BLaER1 treated with 17β-estradiol and CSF1 and Interleukin-3, amounts not matched to agents 10 nM and 100 nM (cell line): ENCODE measurements at regions not wholly inside any gene's neighbourhood (a gene's known extent, or its start where the extent isn't known, plus 50 kb on each side); places are given as distances from the start of the nearest gene placed in this dataset.
"Not testable (repeated sequence)": the region's sequence is repeated elsewhere in the genome, so short reads cannot be mapped to it uniquely, and the experiment has no call there.

Experiments used
- H3K27ac ChIP-seq, 11 experiments: shearing (Covaris generic); formaldehyde crosslinking; 2 replicates each; pipeline ENCODE4 v1.8.1; 2022
- H3K27me3 ChIP-seq, 11 experiments: shearing (Covaris generic); formaldehyde crosslinking; 2 replicates each; pipeline ENCODE4 v1.8.1; 2022
- H3K36me3 ChIP-seq, 11 experiments: shearing (Covaris generic); formaldehyde crosslinking; 2 replicates each; pipeline ENCODE4 v1.8.1; 2022
- H3K4me1 ChIP-seq, 10 experiments: shearing (Covaris generic); formaldehyde crosslinking; 2 replicates each; pipeline ENCODE4 v1.8.1; 2022
- H3K4me2 ChIP-seq, 11 experiments: shearing (Covaris generic); formaldehyde crosslinking; 2 replicates each; pipeline ENCODE4 v1.8.1; 2022
- H3K4me3 ChIP-seq, 10 experiments: shearing (Covaris generic); formaldehyde crosslinking; 2 replicates each; pipeline ENCODE4 v1.8.1; 2022
- H3K9ac ChIP-seq, 11 experiments: shearing (Covaris generic); formaldehyde crosslinking; 2 replicates each; pipeline ENCODE4 v1.8.1; 2022
- H3K9me3 ChIP-seq, 11 experiments: shearing (Covaris generic); formaldehyde crosslinking; replicated peaks in 1 of 11; 2 replicates each; pipeline ENCODE4 v1.8.1; 2022
- H4K20me1 ChIP-seq, 11 experiments: shearing (Covaris generic); formaldehyde crosslinking; 2 replicates each; pipeline ENCODE4 v1.8.1; 2022
- Cebpa-rat ChIP-seq, 11 experiments: shearing (Covaris generic); IDR thresholded peaks; 2 replicates each; pipeline ENCODE4 v1.8.1; 2022

- Histone ChIP-seq H3K4me2 (no peak overlapping the region), H3K27me3 (no peaks in the 10 kb centered on the region), H3K9me3 (peaks cover 32 to 73% (median 52%) of the 10 kb centered on the region in 11 experiments), H3K4me3 (no peak overlapping the region), H4K20me1 (no peaks in the 10 kb centered on the region), H3K36me3 (no peaks in the 10 kb centered on the region), H3K4me1 (no peaks in the 10 kb centered on the region), H3K27ac (no peak overlapping the region), H3K9ac (no peak overlapping the region)
- TF ChIP-seq Cebpa-rat (IDR thresholded peaks at IDR 0.05) = no peak
Measured at GRCh38 chr19:29154163-29154562, 58.8 kb downstream of the UQCRFS1 start.

DNA sequence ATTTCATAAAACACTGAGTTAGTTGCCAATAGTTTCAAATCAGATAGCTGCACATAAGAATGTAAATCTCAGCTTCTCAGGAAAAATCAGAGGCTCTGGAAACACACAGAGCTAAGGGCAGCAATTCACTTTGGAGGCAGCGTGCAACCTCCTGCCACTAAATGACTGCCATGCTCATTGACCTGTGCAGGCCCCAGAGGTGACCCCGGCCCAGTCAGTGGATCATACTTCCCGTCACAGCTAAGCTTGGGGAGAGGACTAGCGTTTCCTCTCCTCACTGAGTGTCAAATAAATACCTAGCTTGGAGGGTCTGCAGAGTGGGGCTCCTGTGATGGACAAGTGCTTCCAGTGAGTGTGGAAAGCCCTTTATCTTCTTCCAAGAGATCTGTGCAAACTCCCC, 67.2 kb downstream of the UQCRFS1 start:
- H3K4me1 ChIP-seq = no peaks in the 10 kb centered on the region
- peaks cover under 1 to 12% (median 7%) of the 10 kb centered on the region in 11 experiments; a peak in 19 of 22 replicates for H3K9me3 ChIP-seq
- TF ChIP-seq Cebpa-rat (IDR thresholded peaks at IDR 0.05) = no peak
- no peaks in the 10 kb centered on the region for H3K27me3 ChIP-seq
- no peak overlapping the region for H3K4me2 ChIP-seq
- no peaks in the 10 kb centered on the region for H4K20me1 ChIP-seq
- H3K27ac ChIP-seq = no peak overlapping the region
- no peaks in the 10 kb centered on the region for H3K36me3 ChIP-seq
- H3K4me3 ChIP-seq = no peak overlapping the region
- no peak overlapping the region for H3K9ac ChIP-seq

GRCh38 chr19:29143183-29143582, 69.8 kb downstream of the UQCRFS1 start:
- H4K20me1 ChIP-seq = no peaks in the 10 kb centered on the region
- H3K4me3 ChIP-seq = no peak overlapping the region
- no peak overlapping the region for H3K9ac ChIP-seq
- no peak overlapping the region for H3K4me2 ChIP-seq
- no peak overlapping the region for H3K27ac ChIP-seq
- H3K9me3 ChIP-seq = peaks cover 26 to 35% (median 32%) of the 10 kb centered on the region in 11 experiments
- no peaks in the 10 kb centered on the region for H3K4me1 ChIP-seq
- H3K36me3 ChIP-seq = no peaks in the 10 kb centered on the region
- no peaks in the 10 kb centered on the region for H3K27me3 ChIP-seq
- TF ChIP-seq Cebpa-rat (IDR thresholded peaks at IDR 0.05) = no peak

DNA sequence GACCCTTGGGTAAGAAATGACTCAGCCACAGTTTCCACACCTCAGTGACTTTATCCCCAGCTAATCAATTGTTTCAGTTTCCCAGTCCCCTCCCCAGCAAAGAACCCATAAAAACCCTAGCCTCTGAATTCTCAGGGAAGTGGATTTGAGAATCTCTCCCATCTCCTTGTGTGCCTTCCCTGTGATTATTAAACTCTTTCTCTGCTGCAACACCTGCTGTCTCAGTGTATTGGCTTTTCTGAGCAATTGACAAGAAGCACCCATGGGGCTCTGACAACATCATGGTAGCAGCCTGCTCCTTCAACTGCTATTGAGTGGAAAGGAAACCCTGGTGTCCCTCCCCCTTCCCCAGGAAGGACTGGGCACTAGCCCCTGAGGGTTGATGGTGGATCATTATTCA, 73.7 kb downstream of the UQCRFS1 start:
- TF ChIP-seq Cebpa-rat (IDR thresholded peaks at IDR 0.05) = no peak
- Histone ChIP-seq H3K9me3 (peaks cover 26 to 38% (median 35%) of the 10 kb centered on the region in 11 experiments), H3K27ac (no peak overlapping the region), H4K20me1 (no peaks in the 10 kb centered on the region), H3K4me3 (no peak overlapping the region), H3K9ac (no peak overlapping the region), H3K27me3 (no peaks in the 10 kb centered on the region), H3K4me1 (no peaks in the 10 kb centered on the region), H3K36me3 (no peaks in the 10 kb centered on the region), H3K4me2 (no peak overlapping the region)

- H3K4me1 ChIP-seq, H4K20me1 ChIP-seq, H3K27ac ChIP-seq, H3K9ac ChIP-seq, H3K4me3 ChIP-seq, H3K27me3 ChIP-seq, H3K36me3 ChIP-seq, H3K4me2 ChIP-seq: not testable (repeated sequence)
- H3K9me3 ChIP-seq = peaks cover 26 to 38% (median 35%) of the 10 kb centered on the region in 11 experiments
Measured at GRCh38 chr19:29138206-29138605, 74.7 kb downstream of the UQCRFS1 start.

DNA sequence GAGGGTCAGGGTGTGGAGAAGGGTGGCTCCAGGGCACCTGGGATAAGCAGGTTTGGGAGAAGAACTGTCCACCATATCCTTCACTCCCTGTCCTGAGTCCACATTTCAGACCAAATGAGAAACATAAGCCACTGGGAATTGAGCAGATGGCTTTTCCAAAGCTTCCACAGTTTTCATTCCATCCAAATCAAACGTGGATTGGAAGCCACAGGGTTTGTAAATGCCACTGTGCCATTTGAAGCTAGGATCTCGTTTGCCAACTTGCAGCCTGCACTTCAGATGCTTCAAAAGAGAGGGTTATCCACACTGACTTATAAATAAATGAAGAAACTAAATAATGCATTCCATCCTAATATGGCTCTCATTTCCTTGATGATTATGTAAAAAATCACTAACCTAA, 81.5 kb downstream of the UQCRFS1 start:
- no peaks in the 10 kb centered on the region for H3K36me3 ChIP-seq
- H3K9ac ChIP-seq = no peak overlapping the region
- no peak overlapping the region for H3K27ac ChIP-seq
- no peak overlapping the region for H3K4me3 ChIP-seq
- H4K20me1 ChIP-seq = no peaks in the 10 kb centered on the region
- H3K4me1 ChIP-seq = no peaks in the 10 kb centered on the region
- peaks cover 0 to 11% (median 0%) of the 10 kb centered on the region in 11 experiments; a peak in 6 of 22 replicates for H3K9me3 ChIP-seq
- no peak for TF ChIP-seq Cebpa-rat (IDR thresholded peaks at IDR 0.05)
- H3K4me2 ChIP-seq = no peak overlapping the region
- H3K27me3 ChIP-seq = no peaks in the 10 kb centered on the region

DNA sequence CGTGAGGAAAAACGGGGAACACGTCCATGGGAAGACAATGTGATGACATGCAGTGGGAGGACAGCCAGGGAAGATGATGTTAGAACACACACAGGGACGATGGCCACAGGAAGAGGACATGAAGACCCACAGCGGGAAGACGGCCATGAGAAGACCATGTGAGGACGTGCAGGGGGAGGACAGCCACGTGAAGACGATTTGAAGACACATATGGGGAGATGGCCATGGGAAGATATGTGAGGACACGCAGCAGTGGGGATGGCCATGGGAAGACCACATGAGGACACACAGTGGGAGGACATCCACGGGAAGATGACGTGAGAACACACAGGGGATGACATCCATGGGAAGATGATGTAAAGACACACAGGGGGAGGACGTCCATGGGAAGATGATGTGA, 83.8 kb downstream of the UQCRFS1 start:
- no peaks in the 10 kb centered on the region for H3K27me3 ChIP-seq
- H3K4me2 ChIP-seq = no peak overlapping the region
- no peak overlapping the region for H3K27ac ChIP-seq
- no peak for TF ChIP-seq Cebpa-rat (IDR thresholded peaks at IDR 0.05)
- no peak overlapping the region for H3K9ac ChIP-seq
- H3K36me3 ChIP-seq = no peaks in the 10 kb centered on the region
- H3K9me3 ChIP-seq = peaks cover 6 to 23% (median 10%) of the 10 kb centered on the region in 11 experiments
- H4K20me1 ChIP-seq = no peaks in the 10 kb centered on the region
- no peak overlapping the region for H3K4me3 ChIP-seq
- no peaks in the 10 kb centered on the region for H3K4me1 ChIP-seq

DNA sequence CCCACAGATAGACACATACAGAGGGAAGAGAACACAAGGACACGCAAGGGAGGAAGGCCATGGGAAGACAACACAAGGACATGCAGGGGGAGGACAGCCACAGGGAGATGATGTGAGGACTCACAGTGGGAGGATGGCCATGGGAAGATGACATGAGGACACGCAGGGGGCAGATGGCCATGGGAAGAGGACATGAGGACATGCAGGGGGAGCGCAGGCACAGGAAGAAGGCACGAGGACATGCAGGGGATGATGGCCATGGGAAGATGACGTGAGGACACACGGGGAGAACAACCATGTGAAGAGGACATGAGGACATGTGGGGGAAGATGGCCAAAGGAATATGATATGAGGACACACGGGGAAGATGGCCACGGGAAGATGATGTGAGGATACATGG, 84.7 kb downstream of the UQCRFS1 start:
- Histone ChIP-seq H3K36me3 (no peaks in the 10 kb centered on the region), H3K4me1 (no peaks in the 10 kb centered on the region), H3K27me3 (no peaks in the 10 kb centered on the region), H4K20me1 (no peaks in the 10 kb centered on the region), H3K4me2 (no peak overlapping the region), H3K27ac (no peak overlapping the region), H3K9ac (no peak overlapping the region), H3K4me3 (no peak overlapping the region), H3K9me3 (peaks cover 15 to 32% (median 19%) of the 10 kb centered on the region in 11 experiments)
- TF ChIP-seq Cebpa-rat (IDR thresholded peaks at IDR 0.05) = no peak

DNA sequence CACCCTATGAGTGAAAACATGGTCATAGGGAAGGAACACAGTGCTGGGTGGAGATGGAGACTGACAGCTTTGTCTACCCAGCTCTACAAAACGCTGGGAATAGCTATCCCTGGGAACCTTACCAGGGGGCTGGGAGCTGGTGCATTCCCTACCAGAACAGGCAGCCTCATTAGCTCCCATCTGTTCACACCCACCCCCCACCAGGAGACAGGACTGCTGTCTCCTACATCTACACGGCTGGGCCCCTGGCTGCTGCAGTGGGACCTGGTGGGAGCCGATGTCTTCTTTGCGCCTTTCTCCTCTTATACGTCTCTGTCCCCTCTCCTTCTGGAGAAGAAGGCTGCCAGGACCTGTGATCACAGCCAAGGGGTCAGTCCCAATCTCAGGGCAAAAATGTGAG, 90.8 kb downstream of the UQCRFS1 start:
- H3K4me3 ChIP-seq = no peak overlapping the region
- no peak for TF ChIP-seq Cebpa-rat (IDR thresholded peaks at IDR 0.05)
- no peak overlapping the region for H3K4me2 ChIP-seq
- no peak overlapping the region for H3K9ac ChIP-seq
- H4K20me1 ChIP-seq = no peaks in the 10 kb centered on the region; a peak in 1 of 22 replicates
- peaks cover 23 to 31% (median 25%) of the 10 kb centered on the region in 11 experiments for H3K9me3 ChIP-seq
- H3K36me3 ChIP-seq = no peaks in the 10 kb centered on the region
- H3K27me3 ChIP-seq = no peaks in the 10 kb centered on the region
- no peak overlapping the region for H3K27ac ChIP-seq
- no peaks in the 10 kb centered on the region; a peak in 1 of 20 replicates for H3K4me1 ChIP-seq

GRCh38 chr19:29121684-29122083, 91.3 kb downstream of the UQCRFS1 start:
- Histone ChIP-seq H3K27ac (no peak overlapping the region), H4K20me1 (no peaks in the 10 kb centered on the region; a peak in 1 of 22 replicates), H3K4me2 (no peak overlapping the region), H3K36me3 (no peaks in the 10 kb centered on the region), H3K4me1 (no peaks in the 10 kb centered on the region; a peak in 1 of 20 replicates), H3K9me3 (peaks cover 23 to 31% (median 25%) of the 10 kb centered on the region in 11 experiments), H3K4me3 (no peak overlapping the region), H3K27me3 (no peaks in the 10 kb centered on the region), H3K9ac (no peak overlapping the region)
- TF ChIP-seq Cebpa-rat (IDR thresholded peaks at IDR 0.05) = no peak
